ENCODE measurements at regions not wholly inside any gene's neighbourhood (a gene's known extent, or its start where the extent isn't known, plus 50 kb on each side); places are given as distances from the start of the nearest gene placed in this dataset.

DNA sequence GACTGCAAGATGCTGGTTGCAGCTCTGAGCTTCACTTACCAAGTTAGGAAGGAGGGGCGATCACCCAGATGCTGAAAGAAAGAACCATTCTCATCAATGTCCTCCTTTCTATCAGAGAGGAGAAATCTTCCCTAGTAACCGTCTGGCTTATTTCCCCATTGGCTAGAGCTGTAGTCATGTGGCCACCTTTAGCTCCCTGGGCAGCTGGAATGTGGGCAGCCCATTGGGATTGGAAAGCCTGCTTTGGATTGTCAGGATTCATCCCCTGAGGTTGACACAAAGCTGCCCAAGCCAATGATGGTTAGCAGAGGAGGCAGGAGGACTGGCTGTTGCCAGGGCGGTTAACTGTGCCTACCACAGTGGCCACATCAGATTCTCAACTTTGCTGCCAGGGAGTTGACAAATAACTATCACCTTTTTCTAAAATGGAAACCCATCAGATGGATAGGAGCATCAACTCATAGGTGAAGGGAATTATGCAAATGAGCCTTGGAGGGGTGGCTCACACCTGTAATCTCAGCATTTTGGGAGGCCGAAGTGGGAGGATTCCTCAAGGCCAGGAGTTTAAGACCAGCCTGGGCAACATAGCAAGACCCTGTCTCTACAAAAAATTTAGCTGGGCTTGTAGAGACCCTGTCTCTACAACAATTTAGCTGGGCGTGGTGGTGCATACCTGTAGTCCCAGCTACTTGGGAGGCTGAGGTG is 206.4 kb upstream of the GALNT17 start:
- no peak overlapping the region for H3K4me3 ChIP-seq (ENCODE audit: low read length in 3 of 3)
- H3K27ac ChIP-seq (ENCODE audit: low read depth in 2 of 2, low read length in 2 of 2) = no peak overlapping the region
- no peak overlapping the region for H3K9ac ChIP-seq (ENCODE audit: low read length in 3 of 3)
- no peak for DNase-seq
- no peaks in the 10 kb centered on the region for H3K27me3 ChIP-seq (ENCODE audit: control insufficient read depth, insufficient read depth, low read length)
- TF ChIP-seq, protein P1, sequence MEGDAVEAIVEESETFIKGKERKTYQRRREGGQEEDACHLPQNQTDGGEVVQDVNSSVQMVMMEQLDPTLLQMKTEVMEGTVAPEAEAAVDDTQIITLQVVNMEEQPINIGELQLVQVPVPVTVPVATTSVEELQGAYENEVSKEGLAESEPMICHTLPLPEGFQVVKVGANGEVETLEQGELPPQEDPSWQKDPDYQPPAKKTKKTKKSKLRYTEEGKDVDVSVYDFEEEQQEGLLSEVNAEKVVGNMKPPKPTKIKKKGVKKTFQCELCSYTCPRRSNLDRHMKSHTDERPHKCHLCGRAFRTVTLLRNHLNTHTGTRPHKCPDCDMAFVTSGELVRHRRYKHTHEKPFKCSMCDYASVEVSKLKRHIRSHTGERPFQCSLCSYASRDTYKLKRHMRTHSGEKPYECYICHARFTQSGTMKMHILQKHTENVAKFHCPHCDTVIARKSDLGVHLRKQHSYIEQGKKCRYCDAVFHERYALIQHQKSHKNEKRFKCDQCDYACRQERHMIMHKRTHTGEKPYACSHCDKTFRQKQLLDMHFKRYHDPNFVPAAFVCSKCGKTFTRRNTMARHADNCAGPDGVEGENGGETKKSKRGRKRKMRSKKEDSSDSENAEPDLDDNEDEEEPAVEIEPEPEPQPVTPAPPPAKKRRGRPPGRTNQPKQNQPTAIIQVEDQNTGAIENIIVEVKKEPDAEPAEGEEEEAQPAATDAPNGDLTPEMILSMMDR (IDR thresholded peaks at IDR 0.05; ENCODE audit: borderline replicate concordance, extremely low read depth, insufficient read depth) = no peak
- H3K4me1 ChIP-seq (ENCODE audit: control insufficient read depth in 2 of 3, insufficient read depth in 2 of 3, low read depth in 1 of 3, low read length in 3 of 3) = no peaks in the 10 kb centered on the region
- H3K9me3 ChIP-seq (ENCODE audit: control insufficient read depth in 2 of 3, insufficient read depth in 1 of 3, low read length in 3 of 3) = no peaks in the 10 kb centered on the region
- no peak for FAIRE-seq
- intact Hi-C loops (cut with DNase I) = no loop called here
- H3K36me3 ChIP-seq (ENCODE audit: control insufficient read depth in 2 of 3, insufficient read depth in 3 of 3, low read length in 3 of 3) = no peaks in the 10 kb centered on the region

- Histone ChIP-seq H3K4me3 (ENCODE audit: low read length in 3 of 3) (no peak overlapping the region), H3K9me3 (ENCODE audit: control insufficient read depth in 2 of 3, insufficient read depth in 1 of 3, low read length in 3 of 3) (no peaks in the 10 kb centered on the region), H3K4me1 (ENCODE audit: control insufficient read depth in 2 of 3, insufficient read depth in 2 of 3, low read depth in 1 of 3, low read length in 3 of 3) (no peaks in the 10 kb centered on the region), H3K9ac (ENCODE audit: low read length in 3 of 3) (no peak overlapping the region), H3K27ac (ENCODE audit: low read depth in 2 of 2, low read length in 2 of 2) (no peak overlapping the region), H3K27me3 (ENCODE audit: control insufficient read depth, insufficient read depth, low read length) (no peaks in the 10 kb centered on the region), H3K36me3 (ENCODE audit: control insufficient read depth in 2 of 3, insufficient read depth in 3 of 3, low read length in 3 of 3) (no peaks in the 10 kb centered on the region)
- peak in 3 of 5 donors; percentile 17 to 80 (median 63) for DNase-seq
- TF ChIP-seq, protein P1 (IDR thresholded peaks at IDR 0.05; ENCODE audit: borderline replicate concordance, extremely low read depth, insufficient read depth) = no peak
- intact Hi-C loops (cut with DNase I) = no loop called here
- no peak for FAIRE-seq
Observed at GRCh38 chr7:70926666-70927065, 205.3 kb upstream of the GALNT17 start.

DNA sequence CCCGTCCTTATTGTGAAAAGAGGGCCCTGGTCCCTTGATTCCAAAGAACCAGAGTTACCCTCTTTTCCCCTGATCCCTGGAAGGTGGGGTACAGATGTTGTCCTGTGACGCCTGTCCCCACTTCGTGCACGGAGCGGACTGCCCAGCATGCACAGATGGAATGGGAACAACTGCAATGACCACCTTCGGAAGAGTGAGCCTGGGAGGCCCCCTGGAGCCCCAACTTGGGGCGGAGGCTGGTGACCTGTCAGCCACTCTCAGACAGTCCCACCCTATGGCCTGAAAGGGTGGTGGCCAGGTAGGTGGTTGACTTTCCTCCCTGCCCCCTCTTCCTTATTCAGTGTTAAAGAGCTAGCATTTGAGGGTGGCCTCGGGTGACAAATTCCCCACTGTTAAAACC is 196.6 kb upstream of the GALNT17 start:
- FAIRE-seq = no peak
- no peaks in the 10 kb centered on the region for H3K4me1 ChIP-seq (ENCODE audit: control insufficient read depth in 2 of 3, insufficient read depth in 2 of 3, low read depth in 1 of 3, low read length in 3 of 3)
- H3K4me3 ChIP-seq (ENCODE audit: low read length in 3 of 3) = no peak overlapping the region
- H3K27ac ChIP-seq (ENCODE audit: low read depth in 2 of 2, low read length in 2 of 2) = no peak overlapping the region
- H3K27me3 ChIP-seq (ENCODE audit: control insufficient read depth, insufficient read depth, low read length) = no peaks in the 10 kb centered on the region
- H3K9ac ChIP-seq (ENCODE audit: low read length in 3 of 3) = no peak overlapping the region
- TF ChIP-seq, protein P1 (IDR thresholded peaks at IDR 0.05; ENCODE audit: borderline replicate concordance, extremely low read depth, insufficient read depth) = no peak
- intact Hi-C loops (cut with DNase I) = no loop called here
- H3K36me3 ChIP-seq (ENCODE audit: control insufficient read depth in 2 of 3, insufficient read depth in 3 of 3, low read length in 3 of 3) = no peaks in the 10 kb centered on the region
- H3K9me3 ChIP-seq (ENCODE audit: control insufficient read depth in 2 of 3, insufficient read depth in 1 of 3, low read length in 3 of 3) = no peaks in the 10 kb centered on the region
- DNase-seq = no peak

DNA sequence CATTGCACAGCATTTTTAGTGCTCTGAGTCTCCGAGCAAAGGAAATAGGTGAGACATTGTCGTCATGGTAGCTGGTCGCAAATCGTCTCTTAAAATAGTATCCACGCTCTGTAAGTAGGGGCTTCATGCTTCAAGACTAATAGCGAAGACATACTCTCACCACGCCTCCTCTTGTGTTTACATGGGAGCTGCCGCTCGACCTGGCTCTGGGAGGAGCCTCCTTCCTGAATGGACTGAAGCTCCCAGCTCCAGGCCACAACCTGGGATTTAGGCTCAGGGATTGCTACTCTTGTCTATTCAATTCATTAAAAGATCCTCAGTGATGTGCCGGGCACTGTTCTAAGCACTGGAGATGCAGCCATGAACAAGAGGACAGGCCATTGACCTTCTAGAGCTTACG is 196.1 kb upstream of the GALNT17 start:
- no peaks in the 10 kb centered on the region for H3K9me3 ChIP-seq (ENCODE audit: control insufficient read depth in 2 of 3, insufficient read depth in 1 of 3, low read length in 3 of 3)
- FAIRE-seq (no peak), DNase-seq (no peak)

More for the DNA sequence above, 196.1 kb upstream of the GALNT17 start:
- Histone ChIP-seq H3K36me3 (ENCODE audit: control insufficient read depth in 2 of 3, insufficient read depth in 3 of 3, low read length in 3 of 3) (no peaks in the 10 kb centered on the region), H3K27me3 (ENCODE audit: control insufficient read depth, insufficient read depth, low read length) (no peaks in the 10 kb centered on the region), H3K4me1 (ENCODE audit: control insufficient read depth in 2 of 3, insufficient read depth in 2 of 3, low read depth in 1 of 3, low read length in 3 of 3) (no peaks in the 10 kb centered on the region), H3K9ac (ENCODE audit: low read length in 3 of 3) (no peak overlapping the region), H3K4me3 (ENCODE audit: low read length in 3 of 3) (no peak overlapping the region), H3K27ac (ENCODE audit: low read depth in 2 of 2, low read length in 2 of 2) (no peak overlapping the region)
- TF ChIP-seq, protein P1 (IDR thresholded peaks at IDR 0.05; ENCODE audit: borderline replicate concordance, extremely low read depth, insufficient read depth) = no peak
- intact Hi-C loops (cut with DNase I) = no loop called here
